NOMO-1 treated with dmso at 0.1 percent for 144 hours (cell line): ENCODE measurements at regions not wholly inside any gene's neighbourhood (a gene's known extent, or its start where the extent isn't known, plus 50 kb on each side); places are given as distances from the start of the nearest gene placed in this dataset.
A peak's percentile ranks its signal among the peaks of the same experiment; 100 is the strongest.
"Not testable (repeated sequence)": the region's sequence is repeated elsewhere in the genome, so short reads cannot be mapped to it uniquely, and the experiment has no call there.

ENCODE experiments used
- DNase-seq: peaks from one replicate; lab custom pipeline; 2025; ENCODE audit not compliant: unreplicated experiment; lab: John Stamatoyannopoulos, UW

- no peak for DNase-seq
Observed at GRCh38 chrX:38937926-38938325, 136.7 kb downstream of the MID1IP1 start.

GRCh38 chrX:38939067-38939466, 137.8 kb downstream of the MID1IP1 start:
- DNase-seq: no peak

DNA sequence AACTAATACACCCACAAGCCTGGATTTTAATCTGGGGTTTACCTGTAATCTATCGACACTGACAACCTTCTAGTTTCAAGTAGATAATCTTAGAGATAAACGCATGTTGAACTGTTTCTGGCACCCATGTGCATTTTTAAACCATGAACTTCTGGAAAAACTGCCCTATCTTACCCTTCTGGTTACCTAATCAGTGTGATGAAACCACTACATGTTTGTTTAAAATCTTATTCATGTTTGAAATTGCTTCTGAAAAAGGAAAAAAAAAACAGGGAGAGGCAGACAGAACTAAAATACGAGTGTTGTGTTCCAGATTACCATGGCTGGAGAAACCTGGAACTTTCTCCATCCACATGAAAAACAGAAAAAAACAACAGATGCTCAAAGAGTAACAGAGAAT, 139.3 kb downstream of the MID1IP1 start:
- DNase-seq: no peak

- no peak for DNase-seq
Observed at GRCh38 chrX:38941675-38942074, 140.4 kb downstream of the MID1IP1 start.

- no peak for DNase-seq
Observed at GRCh38 chrX:38943120-38943519, 141.9 kb downstream of the MID1IP1 start.

DNA sequence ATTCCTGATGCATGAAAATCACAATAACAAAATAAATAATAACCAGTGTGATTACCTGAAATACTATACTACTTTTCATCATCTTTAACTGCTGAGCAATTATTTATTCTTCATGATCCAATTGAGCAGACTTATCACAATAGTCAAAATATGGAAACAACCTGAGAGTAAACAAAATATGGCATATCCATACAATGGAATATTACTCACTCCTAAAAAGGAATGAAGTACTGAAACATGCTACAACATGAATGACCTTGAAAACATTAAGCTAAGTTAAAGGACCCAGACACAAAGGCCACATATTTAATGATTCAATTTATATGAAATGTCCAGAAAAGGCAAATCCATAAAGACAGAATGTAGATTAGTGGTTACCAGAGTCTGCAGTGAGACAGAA, 146.8 kb downstream of the MID1IP1 start:
- no peak for DNase-seq

GRCh38 chrX:38954520-38954919, 153.3 kb downstream of the MID1IP1 start:
- DNase-seq: no peak

GRCh38 chrX:38959736-38960135, 158.5 kb downstream of the MID1IP1 start:
- DNase-seq: no peak

- no peak for DNase-seq
Observed at GRCh38 chrX:38960137-38960536, 158.9 kb downstream of the MID1IP1 start.

GRCh38 chrX:38961936-38962335, 160.7 kb downstream of the MID1IP1 start:
- DNase-seq: no peak

DNA sequence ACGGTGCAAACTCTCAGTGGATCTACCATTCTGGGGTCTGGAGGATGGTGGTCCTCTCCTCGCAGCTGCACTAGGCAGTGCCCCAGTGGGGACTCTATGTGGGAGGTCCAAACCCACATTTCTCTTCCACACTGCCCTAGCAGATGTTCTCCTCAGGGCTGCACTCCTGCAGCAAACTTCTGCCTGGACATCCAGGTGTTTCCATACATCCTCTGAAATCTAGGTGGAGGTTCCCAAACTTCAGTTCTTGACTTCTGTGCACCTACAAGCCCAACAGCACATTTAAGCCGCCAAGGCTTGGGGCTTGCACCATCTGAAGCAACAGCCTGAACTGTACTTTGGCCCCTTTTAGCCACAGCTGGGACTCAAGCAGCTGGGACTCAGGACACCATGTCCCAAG, 162.0 kb downstream of the MID1IP1 start:
- DNase-seq: not testable (repeated sequence)

DNA sequence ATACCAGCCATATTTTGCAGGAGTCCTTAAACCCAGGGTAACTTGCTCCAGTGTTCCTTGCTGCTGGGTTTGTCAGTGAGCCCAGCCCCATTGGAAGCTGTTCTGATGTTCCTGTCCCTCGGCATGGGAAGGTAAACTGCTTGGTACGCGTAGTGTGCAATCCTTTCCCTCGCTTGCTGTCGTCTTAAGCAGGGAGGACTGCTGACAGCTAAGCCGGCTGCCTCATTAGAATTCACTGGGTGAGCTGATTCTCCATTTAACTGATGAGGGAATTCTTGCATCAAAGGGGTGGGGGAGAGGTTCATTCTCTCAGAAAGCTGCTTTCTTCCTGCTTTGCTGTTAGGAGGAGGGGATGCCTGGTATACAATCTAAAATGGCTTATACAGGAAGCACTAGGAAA, 164.6 kb downstream of the MID1IP1 start:
- no peak for DNase-seq

DNA sequence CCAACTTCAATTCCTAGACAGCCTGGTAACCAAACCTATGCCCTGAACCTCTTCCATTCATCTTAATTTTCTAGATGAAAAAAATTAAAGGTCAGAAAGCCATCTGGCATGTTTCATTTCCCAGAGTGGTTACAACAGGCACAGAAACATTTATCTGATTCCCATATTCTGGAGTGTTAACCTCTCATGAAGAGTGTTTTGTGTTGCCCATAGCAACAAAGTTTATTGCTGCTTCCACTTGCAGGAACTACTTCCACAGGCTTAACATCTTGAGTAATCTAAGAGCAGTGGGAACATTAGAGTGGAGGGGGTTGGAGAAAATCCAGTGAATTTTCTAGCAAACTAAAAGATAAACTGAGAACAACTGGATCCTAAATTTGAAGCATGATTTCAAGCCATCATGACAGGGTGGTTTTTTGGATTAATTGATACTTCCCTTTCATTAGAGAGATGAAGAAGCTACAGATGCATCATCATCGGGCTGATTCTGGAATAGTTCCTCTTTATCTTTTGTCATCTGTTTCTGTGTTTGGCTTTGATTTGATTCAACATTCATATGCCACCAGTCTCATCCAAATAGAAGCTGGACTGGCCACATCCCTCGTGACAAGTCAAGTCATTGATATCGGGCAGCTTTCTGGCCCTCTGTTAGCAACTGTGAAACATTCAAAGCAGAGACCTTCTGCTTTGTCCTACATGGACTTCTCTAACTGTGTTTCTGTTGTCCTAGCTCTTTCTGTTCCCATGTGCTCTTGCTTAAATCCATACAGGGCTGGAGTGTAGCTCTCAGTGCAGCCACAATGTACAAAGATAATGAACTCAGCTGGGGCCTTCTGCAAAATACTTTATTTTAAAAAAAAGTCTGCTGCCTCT, 167.3 kb downstream of the MID1IP1 start:
- no peak for DNase-seq

- DNase-seq: no peak
Observed at GRCh38 chrX:38970074-38970473, 168.8 kb downstream of the MID1IP1 start.

DNA sequence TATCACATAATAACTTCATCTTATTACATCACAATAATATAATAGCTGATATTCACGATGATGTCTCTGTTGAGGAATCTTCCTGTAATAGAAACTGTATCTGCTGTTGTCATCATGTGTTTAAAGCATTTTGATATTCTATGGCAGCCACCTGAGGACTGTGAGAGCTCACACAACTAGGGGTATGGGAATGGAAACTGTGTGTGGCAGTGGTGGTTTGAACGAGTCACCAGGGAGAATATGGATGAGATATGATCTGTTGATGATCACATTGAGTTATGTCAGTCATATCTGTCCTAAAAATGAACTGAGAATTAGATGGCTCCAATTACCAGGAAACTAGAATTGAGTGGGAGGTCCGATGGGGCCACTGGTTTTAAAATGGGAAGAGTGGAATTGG, 169.6 kb downstream of the MID1IP1 start:
- no peak for DNase-seq

DNA sequence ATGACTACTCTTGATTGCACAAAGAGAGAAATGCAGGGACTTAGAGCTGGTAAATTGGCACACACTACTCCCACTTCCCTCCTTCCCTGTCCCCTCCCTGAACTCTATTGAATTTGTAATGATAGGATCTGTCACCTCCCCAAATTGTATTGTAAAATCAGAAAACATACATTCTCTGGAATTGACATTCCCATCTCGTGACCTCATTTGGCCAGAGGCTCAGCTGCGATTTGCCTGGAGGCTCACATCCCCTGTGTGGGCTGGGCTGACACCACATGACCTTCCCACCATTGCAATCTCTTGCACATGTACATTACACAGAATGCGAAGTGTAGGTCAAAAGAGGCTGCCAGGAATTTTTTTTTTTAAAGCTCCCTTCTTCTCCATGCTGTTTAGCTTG, 172.1 kb downstream of the MID1IP1 start:
- DNase-seq: no peak

DNA sequence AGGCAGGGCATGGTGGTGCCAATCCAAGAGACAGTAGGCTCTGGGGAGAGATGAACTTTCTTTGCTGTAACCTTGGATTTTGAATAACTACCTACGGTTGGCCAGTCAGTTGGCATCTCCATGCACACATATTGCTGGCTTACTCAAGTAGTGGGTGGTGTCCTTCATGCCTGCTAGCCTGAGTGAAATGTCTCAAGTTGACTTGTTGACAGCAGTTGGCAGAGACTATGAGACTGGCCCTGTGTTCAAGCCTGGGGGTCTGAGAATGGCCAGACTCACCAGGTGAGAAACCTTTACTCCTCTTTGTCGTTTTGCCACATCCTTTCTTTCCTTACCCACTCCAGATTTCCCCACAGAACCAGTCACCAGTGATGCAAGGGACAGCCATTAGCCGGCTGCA, 173.3 kb downstream of the MID1IP1 start:
- no peak for DNase-seq

DNA sequence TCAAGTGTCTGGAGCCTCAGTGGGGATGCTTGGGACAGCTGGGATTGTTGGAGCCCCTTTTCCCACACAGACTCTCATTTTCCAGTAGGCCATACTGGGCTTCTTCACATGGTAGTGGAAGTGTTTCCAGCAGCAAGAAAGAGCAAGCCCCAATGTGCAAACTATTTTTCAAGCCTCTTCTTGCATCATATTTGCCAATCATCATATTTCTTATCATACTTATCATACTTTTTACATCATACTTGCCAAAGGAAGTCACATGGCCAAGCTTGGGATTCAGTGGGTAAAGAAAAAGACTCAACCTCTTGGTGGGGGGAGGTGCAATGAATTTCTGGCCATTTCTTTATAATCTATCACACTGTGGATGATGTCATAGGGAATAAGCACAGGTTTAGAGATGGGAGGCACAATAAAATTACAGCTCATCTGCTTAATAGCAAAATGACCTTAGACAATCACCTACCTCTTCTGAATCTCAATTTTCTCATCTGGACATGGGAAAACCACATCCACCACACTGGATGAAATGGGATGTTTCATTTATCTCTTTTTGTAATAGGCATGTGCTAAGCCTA, 174.2 kb downstream of the MID1IP1 start:
- DNase-seq: no peak

DNA sequence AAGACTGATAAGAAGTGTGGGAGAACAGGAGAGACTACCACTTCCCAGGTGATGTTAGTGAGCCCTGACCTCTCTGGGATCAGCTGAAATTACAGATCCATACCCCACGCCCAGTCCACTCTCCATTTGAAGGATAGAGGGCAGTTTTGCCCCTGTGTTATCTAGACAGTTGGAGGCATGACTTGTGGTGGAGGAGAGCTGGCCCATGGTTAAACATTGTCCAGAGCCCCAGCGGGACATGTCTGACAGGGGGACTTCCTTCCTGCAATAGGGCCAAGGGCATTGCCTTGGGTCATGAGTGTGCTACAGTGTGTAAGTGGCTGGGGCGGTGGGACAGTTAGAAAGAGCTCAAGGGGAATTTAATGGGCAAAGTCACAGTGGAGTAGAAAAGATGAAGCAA, 181.1 kb downstream of the MID1IP1 start:
- no peak for DNase-seq

DNA sequence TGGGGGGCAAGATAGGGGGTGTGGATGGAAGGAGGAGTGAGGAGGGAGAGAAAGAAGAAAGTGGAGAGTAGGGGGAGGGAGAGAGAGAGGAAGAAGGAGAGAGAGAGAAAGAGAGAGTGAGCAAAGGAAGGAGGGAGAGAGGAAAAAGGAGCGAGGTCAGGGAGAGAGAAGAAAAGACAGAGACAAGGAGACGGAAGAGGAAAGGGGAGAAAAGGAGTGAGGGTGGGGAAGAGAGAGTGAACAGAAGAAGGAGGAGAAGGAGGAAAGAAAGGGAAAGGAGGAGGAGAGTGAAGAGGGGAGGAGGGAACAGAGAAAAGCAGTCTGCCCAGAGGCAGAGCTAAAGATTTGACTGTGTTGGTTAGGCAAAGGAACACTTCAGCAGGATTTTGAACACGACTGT, 181.6 kb downstream of the MID1IP1 start:
- DNase-seq: no peak

DNA sequence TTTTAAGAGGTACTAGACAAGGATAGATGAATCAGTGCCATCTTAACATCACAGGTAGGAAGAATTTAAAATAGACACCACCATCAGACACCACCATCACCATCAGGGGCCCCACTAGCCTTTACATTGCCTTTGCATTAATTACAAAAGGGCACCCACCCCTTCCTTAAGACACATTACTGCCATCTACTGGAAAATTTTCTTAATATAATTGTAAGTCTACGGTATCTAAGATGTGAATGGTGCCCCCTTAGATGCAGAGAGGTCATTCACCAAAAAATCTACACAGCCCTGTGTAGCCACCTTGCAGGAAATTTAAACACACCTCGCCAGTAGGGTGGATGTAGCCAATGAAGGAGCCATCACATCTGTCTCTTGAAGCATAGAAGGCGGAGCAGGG, 184.1 kb downstream of the MID1IP1 start:
- DNase-seq: peak; percentile 20

GRCh38 chrX:38985945-38986344, 184.7 kb downstream of the MID1IP1 start:
- DNase-seq: no peak

GRCh38 chrX:38986586-38986985, 185.3 kb downstream of the MID1IP1 start:
- DNase-seq: no peak
